ENCODE measurements at regions not wholly inside any gene's neighbourhood (a gene's known extent, or its start where the extent isn't known, plus 50 kb on each side); places are given as distances from the start of the nearest gene placed in this dataset.

- WGBS, 2 donors, result 54 to 79% methylated on average over 2 of the region's 2 CpGs
- DNase-seq, result no peak
Observed at GRCh38 chr12:66055837-66056319, 74.7 kb downstream of the LLPH start.

GRCh38 chr12:66052988-66053615 is 77.4 kb downstream of the LLPH start:
- no peaks in the 10 kb centered on the region for H3K36me3 ChIP-seq
- H3K9me3 ChIP-seq, result no peaks in the 10 kb centered on the region
- H3K27ac ChIP-seq, result no peak overlapping the region
- intact Hi-C loops (cut with DNase I), result no loop called here
- no peaks in the 10 kb centered on the region for H3K27me3 ChIP-seq
- H3K4me3 ChIP-seq, result no peak overlapping the region
- no peak for DNase-seq
- TF ChIP-seq POLR2A (IDR thresholded peaks at IDR 0.05), result no peak
- no peak for TF ChIP-seq CTCF (IDR thresholded peaks at IDR 0.05)
- H3K4me1 ChIP-seq, result no peaks in the 10 kb centered on the region
- 100% methylated on average over 1 of the region's 1 CpG for WGBS, 2 donors

More at GRCh38 chr12:66055837-66056319, 74.7 kb downstream of the LLPH start:
- H3K27ac ChIP-seq, result no peak overlapping the region
- TF ChIP-seq POLR2A (IDR thresholded peaks at IDR 0.05) (no peak), CTCF (IDR thresholded peaks at IDR 0.05) (no peak)
- no peak overlapping the region for H3K4me3 ChIP-seq
- H3K9me3 ChIP-seq, result no peaks in the 10 kb centered on the region
- intact Hi-C loops (cut with DNase I), result no loop called here
- no peaks in the 10 kb centered on the region for H3K27me3 ChIP-seq
- H3K36me3 ChIP-seq, result no peaks in the 10 kb centered on the region
- no peaks in the 10 kb centered on the region for H3K4me1 ChIP-seq

GRCh38 chr12:66051361-66051760 is 79.2 kb downstream of the LLPH start:
- H3K27ac ChIP-seq, result no peak overlapping the region
- no peak for DNase-seq
- WGBS, 2 donors, result 59 to 74% methylated on average over 4 of the region's 4 CpGs
- intact Hi-C loops (cut with DNase I), result no loop called here
- no peak overlapping the region for H3K4me3 ChIP-seq
- TF ChIP-seq CTCF (IDR thresholded peaks at IDR 0.05) (no peak), POLR2A (IDR thresholded peaks at IDR 0.05) (no peak)
- no peaks in the 10 kb centered on the region for H3K36me3 ChIP-seq
- no peaks in the 10 kb centered on the region for H3K4me1 ChIP-seq
- no peaks in the 10 kb centered on the region for H3K9me3 ChIP-seq
- H3K27me3 ChIP-seq, result no peaks in the 10 kb centered on the region

- 81 to 91% methylated on average over 1 of the region's 1 CpG for WGBS, 2 donors
- no peak for DNase-seq
- H3K36me3 ChIP-seq, result no peaks in the 10 kb centered on the region
- H3K4me1 ChIP-seq, result no peaks in the 10 kb centered on the region
- TF ChIP-seq POLR2A (IDR thresholded peaks at IDR 0.05) (no peak), CTCF (IDR thresholded peaks at IDR 0.05) (no peak)
- intact Hi-C loops (cut with DNase I), result no loop called here
- no peak overlapping the region for H3K4me3 ChIP-seq
- H3K27ac ChIP-seq, result no peak overlapping the region
- no peaks in the 10 kb centered on the region for H3K27me3 ChIP-seq
- no peaks in the 10 kb centered on the region for H3K9me3 ChIP-seq
Observed at GRCh38 chr12:66050610-66051009, 79.9 kb downstream of the LLPH start.

GRCh38 chr12:66050283-66050576 is 80.3 kb downstream of the LLPH start:
- Histone ChIP-seq H3K9me3 (no peaks in the 10 kb centered on the region), H3K4me3 (no peak overlapping the region), H3K27me3 (no peaks in the 10 kb centered on the region), H3K4me1 (no peaks in the 10 kb centered on the region), H3K27ac (no peak overlapping the region), H3K36me3 (no peaks in the 10 kb centered on the region)
- no peak for TF ChIP-seq POLR2A (IDR thresholded peaks at IDR 0.05)
- intact Hi-C loops (cut with DNase I), result no loop called here
- DNase-seq, result no peak
